ENCODE measurements at regions not wholly inside any gene's neighbourhood (a gene's known extent, or its start where the extent isn't known, plus 50 kb on each side); places are given as distances from the start of the nearest gene placed in this dataset.

GRCh38 chr10:130553826-130554225 is 417.6 kb downstream of the GLRX3 start:
- Histone ChIP-seq H3K4me3 (ENCODE audit: control insufficient read depth in 2 of 3, extremely low read depth in 1 of 3, insufficient read depth in 2 of 3, low read depth in 1 of 3, low read length in 3 of 3) (no peak overlapping the region), H3K9me1 (ENCODE audit: control insufficient read depth, extremely low read depth, insufficient read depth, low read length) (no peaks in the 10 kb centered on the region), H4K20me1 (ENCODE audit: control insufficient read depth, extremely low read depth, insufficient read depth, low read length) (no peaks in the 10 kb centered on the region), H3K4me2 (ENCODE audit: control insufficient read depth, extremely low read depth, insufficient read depth, low read depth, low read length) (no peak overlapping the region), H3K4me1 (ENCODE audit: control insufficient read depth, extremely low read depth, insufficient read depth, low read length) (no peaks in the 10 kb centered on the region), H3K79me2 (ENCODE audit: control insufficient read depth, insufficient read depth, low read length) (no peaks in the 10 kb centered on the region), H2AFZ (ENCODE audit: control insufficient read depth, low read length) (no peak overlapping the region), H3K27me3 (ENCODE audit: control insufficient read depth, extremely low read depth, insufficient read depth, low read length) (no peaks in the 10 kb centered on the region), H3K9me3 (ENCODE audit: control insufficient read depth, low read depth, low read length) (peaks cover 7% of the 10 kb centered on the region), H3K9ac (ENCODE audit: control insufficient read depth, extremely low read depth, insufficient read depth, low read length) (no peak overlapping the region), H3K27ac (ENCODE audit: control insufficient read depth, insufficient read depth, low read length) (no peak overlapping the region), H3K36me3 (ENCODE audit: control insufficient read depth in 2 of 2, extremely low read depth in 1 of 2, insufficient read depth in 2 of 2, low read length in 2 of 2) (no peaks in the 10 kb centered on the region)
- FAIRE-seq (no peak), DNase-seq (ENCODE audit: low read depth, low spot score) (no peak)
- no peak for TF ChIP-seq CTCF (optimal IDR thresholded peaks at IDR 0.05 in 1 of 3, IDR thresholded peaks at IDR 0.05 in 1 of 3, conservative IDR thresholded peaks at IDR 0.05 in 1 of 3; ENCODE audit: extremely low read depth in 1 of 3, insufficient read depth in 2 of 3, low read length in 3 of 3)
- TF ChIP-seq EZH2 (IDR thresholded peaks at IDR 0.05; ENCODE audit: low read length), result no peak
- dilution Hi-C loops (cut with MboI; ENCODE audit: extremely low pct_ligation_motif_present, low sequenced_read_pairs), result no loop called here

- TF ChIP-seq EZH2 (IDR thresholded peaks at IDR 0.05; ENCODE audit: low read length) (no peak), CTCF (optimal IDR thresholded peaks at IDR 0.05 in 1 of 3, IDR thresholded peaks at IDR 0.05 in 1 of 3, conservative IDR thresholded peaks at IDR 0.05 in 1 of 3; ENCODE audit: extremely low read depth in 1 of 3, insufficient read depth in 2 of 3, low read length in 3 of 3) (no peak)
- H3K9me3 ChIP-seq (ENCODE audit: control insufficient read depth, low read depth, low read length), result peaks cover 7% of the 10 kb centered on the region
Measured at GRCh38 chr10:130554701-130555410, 418.7 kb downstream of the GLRX3 start.

More at GRCh38 chr10:130554701-130555410, 418.7 kb downstream of the GLRX3 start:
- H3K4me1 ChIP-seq (ENCODE audit: control insufficient read depth, extremely low read depth, insufficient read depth, low read length), result no peaks in the 10 kb centered on the region
- H3K4me3 ChIP-seq (ENCODE audit: control insufficient read depth in 2 of 3, extremely low read depth in 1 of 3, insufficient read depth in 2 of 3, low read depth in 1 of 3, low read length in 3 of 3), result no peak overlapping the region
- no peaks in the 10 kb centered on the region for H3K36me3 ChIP-seq (ENCODE audit: control insufficient read depth in 2 of 2, extremely low read depth in 1 of 2, insufficient read depth in 2 of 2, low read length in 2 of 2)
- no peaks in the 10 kb centered on the region for H3K79me2 ChIP-seq (ENCODE audit: control insufficient read depth, insufficient read depth, low read length)
- no peaks in the 10 kb centered on the region for H3K9me1 ChIP-seq (ENCODE audit: control insufficient read depth, extremely low read depth, insufficient read depth, low read length)
- dilution Hi-C loops (cut with MboI; ENCODE audit: extremely low pct_ligation_motif_present, low sequenced_read_pairs), result no loop called here
- no peaks in the 10 kb centered on the region for H3K27me3 ChIP-seq (ENCODE audit: control insufficient read depth, extremely low read depth, insufficient read depth, low read length)
- H2AFZ ChIP-seq (ENCODE audit: control insufficient read depth, low read length), result no peak overlapping the region
- no peak overlapping the region for H3K9ac ChIP-seq (ENCODE audit: control insufficient read depth, extremely low read depth, insufficient read depth, low read length)
- H3K27ac ChIP-seq (ENCODE audit: control insufficient read depth, insufficient read depth, low read length), result no peak overlapping the region
- FAIRE-seq (no peak), DNase-seq (ENCODE audit: low read depth, low spot score) (no peak)
- H3K4me2 ChIP-seq (ENCODE audit: control insufficient read depth, extremely low read depth, insufficient read depth, low read depth, low read length), result no peak overlapping the region
- H4K20me1 ChIP-seq (ENCODE audit: control insufficient read depth, extremely low read depth, insufficient read depth, low read length), result no peaks in the 10 kb centered on the region
